ENCODE measurements at regions not wholly inside any gene's neighbourhood (a gene's known extent, or its start where the extent isn't known, plus 50 kb on each side); places are given as distances from the start of the nearest gene placed in this dataset.

DNA sequence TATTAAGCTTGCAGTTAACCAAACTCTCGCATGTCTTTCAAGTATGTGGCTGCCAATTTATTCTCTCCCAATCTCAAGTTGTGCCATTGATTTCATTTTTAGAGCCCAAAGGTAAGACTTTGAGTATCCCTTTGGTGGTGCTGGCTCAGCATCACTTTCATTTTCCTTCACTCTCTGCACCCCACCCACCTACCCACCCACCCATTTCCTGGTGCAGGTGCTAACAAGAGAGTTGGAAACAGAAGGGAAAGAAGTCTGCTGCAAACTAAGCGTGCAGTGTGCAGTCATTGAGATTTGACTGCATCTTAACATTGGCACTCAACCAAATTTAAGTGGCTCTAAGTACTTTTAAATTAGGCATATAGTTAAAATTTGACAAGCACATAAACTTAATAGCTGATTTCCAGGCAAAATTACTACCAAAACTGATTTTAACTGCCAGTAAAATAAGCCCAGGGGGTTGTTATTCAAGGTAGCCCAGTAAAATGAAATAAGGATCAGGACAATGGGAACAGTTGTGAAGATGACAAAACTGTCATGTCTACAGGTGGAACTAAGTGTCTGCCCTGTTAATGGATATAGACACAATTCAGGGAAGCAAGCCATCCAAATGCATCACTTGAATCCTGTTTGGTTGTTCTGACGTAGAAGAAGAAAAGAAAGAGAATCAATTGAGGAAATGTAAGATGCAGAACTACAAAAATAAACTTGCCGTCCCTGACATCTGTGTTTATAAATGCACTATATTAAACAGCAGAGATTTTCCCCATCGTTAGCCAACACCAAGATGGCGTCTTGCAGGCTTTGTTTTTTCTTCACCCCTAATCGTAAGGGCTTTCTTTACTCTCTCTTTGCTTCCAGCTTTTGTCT lies 184.2 kb downstream of the KDR start:
- H3K4me3 ChIP-seq (ENCODE audit: low read depth, low read length): no peak overlapping the region
- DNase-seq (ENCODE audit: low read depth): no peak
- no peaks in the 10 kb centered on the region for H3K27me3 ChIP-seq (ENCODE audit: control insufficient read depth, insufficient read depth, low read length)
- no peaks in the 10 kb centered on the region for H3K36me3 ChIP-seq (ENCODE audit: control insufficient read depth, insufficient read depth, low read length)
- TF ChIP-seq, protein P1, sequence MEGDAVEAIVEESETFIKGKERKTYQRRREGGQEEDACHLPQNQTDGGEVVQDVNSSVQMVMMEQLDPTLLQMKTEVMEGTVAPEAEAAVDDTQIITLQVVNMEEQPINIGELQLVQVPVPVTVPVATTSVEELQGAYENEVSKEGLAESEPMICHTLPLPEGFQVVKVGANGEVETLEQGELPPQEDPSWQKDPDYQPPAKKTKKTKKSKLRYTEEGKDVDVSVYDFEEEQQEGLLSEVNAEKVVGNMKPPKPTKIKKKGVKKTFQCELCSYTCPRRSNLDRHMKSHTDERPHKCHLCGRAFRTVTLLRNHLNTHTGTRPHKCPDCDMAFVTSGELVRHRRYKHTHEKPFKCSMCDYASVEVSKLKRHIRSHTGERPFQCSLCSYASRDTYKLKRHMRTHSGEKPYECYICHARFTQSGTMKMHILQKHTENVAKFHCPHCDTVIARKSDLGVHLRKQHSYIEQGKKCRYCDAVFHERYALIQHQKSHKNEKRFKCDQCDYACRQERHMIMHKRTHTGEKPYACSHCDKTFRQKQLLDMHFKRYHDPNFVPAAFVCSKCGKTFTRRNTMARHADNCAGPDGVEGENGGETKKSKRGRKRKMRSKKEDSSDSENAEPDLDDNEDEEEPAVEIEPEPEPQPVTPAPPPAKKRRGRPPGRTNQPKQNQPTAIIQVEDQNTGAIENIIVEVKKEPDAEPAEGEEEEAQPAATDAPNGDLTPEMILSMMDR (IDR thresholded peaks at IDR 0.05; ENCODE audit: insufficient read depth, low read length, poor library complexity, severe bottlenecking): no peak

DNA sequence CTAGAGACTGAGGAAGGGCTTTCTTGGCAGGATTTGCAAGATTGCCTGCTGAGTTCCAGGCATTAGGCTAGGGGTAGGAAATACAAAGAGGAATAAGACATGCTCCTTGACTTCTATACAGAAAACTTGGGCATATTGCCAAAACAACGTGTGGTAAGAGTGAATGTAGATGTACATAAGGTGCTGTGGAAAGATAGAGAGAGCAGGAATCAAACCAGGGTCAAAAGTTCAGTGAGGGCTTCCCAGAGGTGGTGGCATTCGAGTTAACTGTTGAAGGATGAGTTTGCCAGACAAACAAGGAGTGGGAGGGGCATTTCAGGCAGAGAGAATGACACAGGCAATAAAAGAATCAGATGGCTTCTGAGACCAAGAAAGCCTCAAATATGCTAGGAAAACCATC lies 187.9 kb downstream of the KDR start:
- DNase-seq (ENCODE audit: low read depth): no peak
- Histone ChIP-seq H3K27me3 (ENCODE audit: control insufficient read depth, insufficient read depth, low read length) (no peaks in the 10 kb centered on the region), H3K4me3 (ENCODE audit: low read depth, low read length) (no peak overlapping the region), H3K36me3 (ENCODE audit: control insufficient read depth, insufficient read depth, low read length) (no peaks in the 10 kb centered on the region)
- TF ChIP-seq, protein P1 (IDR thresholded peaks at IDR 0.05; ENCODE audit: insufficient read depth, low read length, poor library complexity, severe bottlenecking): no peak

DNA sequence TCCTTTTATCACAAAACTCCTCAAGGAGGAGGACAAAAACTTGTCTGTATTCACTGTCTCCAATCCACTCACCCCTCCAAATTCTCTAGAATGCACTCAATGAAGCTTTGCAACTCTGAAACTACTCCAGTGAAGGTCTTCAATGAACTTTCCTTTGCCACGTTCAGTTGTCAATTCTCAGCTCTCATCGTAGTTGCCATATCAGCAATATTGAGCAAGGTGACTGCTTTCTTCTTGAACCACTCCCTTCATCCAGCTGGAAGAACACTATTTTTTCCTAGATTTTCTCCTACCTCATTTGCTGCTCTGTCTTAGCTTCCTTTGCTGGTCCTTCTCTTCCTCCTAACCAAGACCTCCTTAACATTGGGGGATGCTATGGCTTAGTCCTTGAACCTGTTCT lies 191.8 kb downstream of the KDR start:
- TF ChIP-seq, protein P1 (IDR thresholded peaks at IDR 0.05; ENCODE audit: insufficient read depth, low read length, poor library complexity, severe bottlenecking): no peak
- H3K36me3 ChIP-seq (ENCODE audit: control insufficient read depth, insufficient read depth, low read length): no peaks in the 10 kb centered on the region
- no peak for DNase-seq (ENCODE audit: low read depth)
- H3K4me3 ChIP-seq (ENCODE audit: low read depth, low read length): no peak overlapping the region
- H3K27me3 ChIP-seq (ENCODE audit: control insufficient read depth, insufficient read depth, low read length): no peaks in the 10 kb centered on the region

DNA sequence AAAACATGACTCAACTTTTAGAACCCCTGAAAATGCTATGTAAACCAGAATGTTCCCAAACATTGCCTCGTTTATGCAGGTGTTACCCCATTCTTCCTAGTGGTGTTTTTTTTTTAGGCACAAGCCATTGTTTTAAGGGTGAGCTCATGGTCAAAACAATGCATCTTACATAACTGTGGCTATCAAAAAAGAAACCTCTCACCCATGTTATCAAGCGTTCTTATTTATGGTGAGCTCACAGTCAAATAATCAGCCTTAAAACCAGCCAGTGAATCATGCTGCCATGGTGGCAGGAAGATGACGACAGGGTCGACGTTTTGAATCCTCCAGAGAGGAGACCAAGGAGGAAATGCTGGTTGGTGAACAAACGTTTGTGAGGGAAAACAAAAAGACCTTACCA lies 195.2 kb downstream of the KDR start:
- H3K4me3 ChIP-seq (ENCODE audit: low read depth, low read length): no peak overlapping the region
- H3K27me3 ChIP-seq (ENCODE audit: control insufficient read depth, insufficient read depth, low read length): no peaks in the 10 kb centered on the region
- no peaks in the 10 kb centered on the region for H3K36me3 ChIP-seq (ENCODE audit: control insufficient read depth, insufficient read depth, low read length)
- DNase-seq (ENCODE audit: low read depth): peak; percentile 77
- TF ChIP-seq, protein P1 (IDR thresholded peaks at IDR 0.05; ENCODE audit: insufficient read depth, low read length, poor library complexity, severe bottlenecking): no peak

DNA sequence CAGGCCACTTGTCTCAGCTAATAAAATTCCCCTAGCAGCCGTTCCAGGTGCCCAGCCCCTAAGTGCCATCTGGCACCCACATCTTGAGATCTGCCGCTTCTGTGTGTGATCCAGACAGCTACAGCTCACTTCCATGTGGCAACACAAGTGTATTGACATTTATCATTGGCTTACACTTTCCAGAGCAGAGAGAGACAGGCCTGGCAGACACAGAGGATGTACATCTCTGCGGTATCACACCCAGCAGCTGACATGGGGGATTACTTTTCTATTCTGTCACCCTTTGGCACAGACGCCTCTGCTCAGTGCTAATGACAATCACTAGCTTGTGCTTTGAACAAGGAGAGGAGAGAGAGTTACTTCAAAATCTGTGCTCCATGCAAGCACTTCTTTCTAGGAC lies 195.9 kb downstream of the KDR start:
- TF ChIP-seq, protein P1 (IDR thresholded peaks at IDR 0.05; ENCODE audit: insufficient read depth, low read length, poor library complexity, severe bottlenecking): no peak
- Histone ChIP-seq H3K27me3 (ENCODE audit: control insufficient read depth, insufficient read depth, low read length) (no peaks in the 10 kb centered on the region), H3K4me3 (ENCODE audit: low read depth, low read length) (no peak overlapping the region), H3K36me3 (ENCODE audit: control insufficient read depth, insufficient read depth, low read length) (no peaks in the 10 kb centered on the region)
- DNase-seq (ENCODE audit: low read depth): no peak

DNA sequence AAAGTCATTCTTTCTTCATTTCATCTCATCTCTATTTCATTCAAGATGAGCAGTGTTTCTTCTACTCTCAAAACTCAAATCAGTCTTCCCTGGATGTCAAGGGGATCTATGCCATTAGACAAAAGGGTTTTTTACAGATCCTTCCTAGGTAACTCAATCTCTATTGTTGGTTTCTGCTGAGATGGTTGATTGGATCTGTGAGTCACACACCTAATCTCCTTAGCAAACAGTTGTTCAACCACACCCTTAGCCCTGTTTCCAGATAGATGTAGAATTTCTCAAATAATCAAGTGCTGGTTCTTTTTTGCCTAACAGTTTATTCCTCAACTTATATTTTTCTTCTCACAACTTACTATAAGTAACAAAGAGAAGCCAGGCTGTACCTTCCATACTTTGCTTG lies 200.5 kb downstream of the KDR start:
- DNase-seq (ENCODE audit: low read depth): no peak
- TF ChIP-seq, protein P1 (IDR thresholded peaks at IDR 0.05; ENCODE audit: insufficient read depth, low read length, poor library complexity, severe bottlenecking): no peak
- H3K4me3 ChIP-seq (ENCODE audit: low read depth, low read length): no peak overlapping the region
- H3K36me3 ChIP-seq (ENCODE audit: control insufficient read depth, insufficient read depth, low read length): no peaks in the 10 kb centered on the region
- H3K27me3 ChIP-seq (ENCODE audit: control insufficient read depth, insufficient read depth, low read length): no peaks in the 10 kb centered on the region

All from kidney epithelial cell (primary cell).